CD4-positive, alpha-beta T cell (primary cell): ENCODE measurements at regions not wholly inside any gene's neighbourhood (a gene's known extent, or its start where the extent isn't known, plus 50 kb on each side); places are given as distances from the start of the nearest gene placed in this dataset.

ENCODE experiments used
- ATAC-seq: fragments of 200-7000 bp; cut with Tn5 transposase; one replicate; pipeline ENCODE4 v1.10.0; 2022; ENCODE audit warnings: mild to moderate bottlenecking; ENCODE audit not compliant: poor library complexity
- CTCF ChIA-PET: fragments of 350-600 bp; sonication (Branson Sonifier 250); formaldehyde crosslinking; loops from one replicate; lab custom pipeline; 2021; ENCODE audit warnings: antibody characterized with exemption, inconsistent platforms; lab: Charles Lee
- POLR2A ChIA-PET: fragments of 350-600 bp; sonication (Branson Sonifier 250); formaldehyde crosslinking; loops from one replicate; lab custom pipeline; 2021; ENCODE audit warnings: antibody characterized with exemption, inconsistent platforms; lab: Charles Lee
- DNase-seq, 14 experiments: peaks; one replicate each; pipeline ENCODE4 v3.0.0-alpha.2; 2013 to 2020; ENCODE audit warnings: mixed read lengths in 2 of 14
- H3K27ac ChIP-seq, 2 donors: one replicate each; pipeline versions ENCODE4 v1.5.1 to v1.7.0; 2013; ENCODE audit warnings: low read length in 2 of 2, low read depth in 1 of 2, mild to moderate bottlenecking in 1 of 2
- H3K27me3 ChIP-seq, 2 experiments: 1 replicate in 1 of 2; 2 replicates in 1 of 2; pipeline versions ENCODE4 v1.6.1 to v1.7.0; 2013; ENCODE audit warnings: low read length in 2 of 2, control low read depth in 1 of 2, mild to moderate bottlenecking in 1 of 2, moderate library complexity in 1 of 2; ENCODE audit not compliant: insufficient read depth in 2 of 2, control insufficient read depth in 1 of 2
- H3K36me3 ChIP-seq: one replicate; pipeline ENCODE4 v1.6.1; 2013; ENCODE audit warnings: low read length, control low read depth; ENCODE audit not compliant: insufficient read depth
- H3K4me1 ChIP-seq: one replicate; pipeline ENCODE4 v1.6.1; 2013; ENCODE audit warnings: low read length, control low read depth; ENCODE audit not compliant: insufficient read depth
- H3K4me3 ChIP-seq: one replicate; pipeline ENCODE4 v1.5.1; 2013; ENCODE audit warnings: mild to moderate bottlenecking, low read length, moderate library complexity
- H3K9me3 ChIP-seq, 2 experiments: 1 replicate in 1 of 2; 2 replicates in 1 of 2; pipeline versions ENCODE4 v1.6.1 to v1.7.0; 2013; ENCODE audit warnings: low read length in 2 of 2, mild to moderate bottlenecking in 2 of 2, control low read depth in 1 of 2, moderate library complexity in 1 of 2; ENCODE audit not compliant: control insufficient read depth in 1 of 2, insufficient read depth in 1 of 2
- H3K27ac Mint-ChIP-seq: one replicate; pipeline ENCODE4 v1.8.0; 2020; ENCODE audit warnings: mixed read lengths
- H3K27me3 Mint-ChIP-seq: one replicate; pipeline ENCODE4 v1.8.0; 2021; ENCODE audit warnings: mixed read lengths
- H3K36me3 Mint-ChIP-seq: one replicate; pipeline ENCODE4 v1.8.0; 2021; ENCODE audit warnings: low read depth, mixed read lengths
- H3K4me1 Mint-ChIP-seq: one replicate; pipeline ENCODE4 v1.8.0; 2021; ENCODE audit warnings: low read depth, mixed read lengths
- H3K4me3 Mint-ChIP-seq: one replicate; pipeline ENCODE4 v1.8.0; 2020; ENCODE audit warnings: mild to moderate bottlenecking, mixed read lengths
- H3K9me3 Mint-ChIP-seq: one replicate; pipeline ENCODE4 v1.8.0; 2020; ENCODE audit warnings: mixed read lengths
- intact Hi-C, 2 experiments: fragments of 100-400 bp; cut with DNase I in 1 of 2; cut with micrococcal nuclease in 1 of 2; formaldehyde crosslinking; loops; one replicate each; pipeline versions ENCODE4 v1.15.1 to v1.9.0; 2023 to 2025; cut with DNase I, micrococcal nuclease
- TF ChIP-seq, protein P1 (sequence below): fragments of 200-600 bp; IDR thresholded peaks from one replicate; pipeline ENCODE4 v1.8.0; 2022; ENCODE audit warnings: antibody characterized with exemption, mild to moderate bottlenecking

DNA sequence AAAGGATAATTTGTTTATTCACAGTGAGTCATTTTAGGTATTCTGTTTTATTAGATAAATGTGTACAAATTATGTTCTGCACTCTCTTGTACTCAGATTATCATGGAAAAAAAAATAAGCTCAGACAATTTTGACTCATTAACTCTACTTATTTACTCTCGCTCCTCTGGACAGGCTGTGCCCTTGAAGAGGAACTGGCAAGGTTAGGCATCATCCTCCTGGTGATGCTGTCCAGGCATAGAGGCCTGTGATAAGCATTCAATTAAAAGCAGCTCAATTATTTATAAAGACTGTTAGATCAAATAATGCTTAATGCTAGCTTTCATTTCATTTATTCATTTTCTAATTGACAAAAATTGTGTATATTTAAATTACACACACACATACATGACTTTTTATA is 518.5 kb downstream of the TENT5A start:
- Mint-ChIP-seq H3K4me3 (no peak overlapping the region), H3K9me3 (peaks cover 4% of the 10 kb centered on the region), H3K27me3 (no peaks in the 10 kb centered on the region), H3K36me3 (no peaks in the 10 kb centered on the region), H3K4me1 (no peaks in the 10 kb centered on the region), H3K27ac (no peak overlapping the region)
- Histone ChIP-seq H3K4me1 (no peaks in the 10 kb centered on the region), H3K27me3 (no peaks in the 10 kb centered on the region), H3K9me3 (no peaks in the 10 kb centered on the region), H3K4me3 (no peak overlapping the region), H3K27ac (no peak overlapping the region), H3K36me3 (no peaks in the 10 kb centered on the region)
- POLR2A ChIA-PET = no interaction called here
- CTCF ChIA-PET = no interaction called here
- TF ChIP-seq, protein P1, sequence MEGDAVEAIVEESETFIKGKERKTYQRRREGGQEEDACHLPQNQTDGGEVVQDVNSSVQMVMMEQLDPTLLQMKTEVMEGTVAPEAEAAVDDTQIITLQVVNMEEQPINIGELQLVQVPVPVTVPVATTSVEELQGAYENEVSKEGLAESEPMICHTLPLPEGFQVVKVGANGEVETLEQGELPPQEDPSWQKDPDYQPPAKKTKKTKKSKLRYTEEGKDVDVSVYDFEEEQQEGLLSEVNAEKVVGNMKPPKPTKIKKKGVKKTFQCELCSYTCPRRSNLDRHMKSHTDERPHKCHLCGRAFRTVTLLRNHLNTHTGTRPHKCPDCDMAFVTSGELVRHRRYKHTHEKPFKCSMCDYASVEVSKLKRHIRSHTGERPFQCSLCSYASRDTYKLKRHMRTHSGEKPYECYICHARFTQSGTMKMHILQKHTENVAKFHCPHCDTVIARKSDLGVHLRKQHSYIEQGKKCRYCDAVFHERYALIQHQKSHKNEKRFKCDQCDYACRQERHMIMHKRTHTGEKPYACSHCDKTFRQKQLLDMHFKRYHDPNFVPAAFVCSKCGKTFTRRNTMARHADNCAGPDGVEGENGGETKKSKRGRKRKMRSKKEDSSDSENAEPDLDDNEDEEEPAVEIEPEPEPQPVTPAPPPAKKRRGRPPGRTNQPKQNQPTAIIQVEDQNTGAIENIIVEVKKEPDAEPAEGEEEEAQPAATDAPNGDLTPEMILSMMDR = no peak
- intact Hi-C loops = no loop called here
- ATAC-seq (no peak), DNase-seq (no peak)

GRCh38 chr6:81228912-81229555 is 523.4 kb downstream of the TENT5A start:
- POLR2A ChIA-PET = no interaction called here
- Mint-ChIP-seq H3K27me3 (no peaks in the 10 kb centered on the region), H3K27ac (no peak overlapping the region), H3K36me3 (no peaks in the 10 kb centered on the region), H3K4me3 (no peak overlapping the region), H3K9me3 (peaks cover 4% of the 10 kb centered on the region), H3K4me1 (no peaks in the 10 kb centered on the region)
- Histone ChIP-seq H3K27me3 (no peaks in the 10 kb centered on the region), H3K4me1 (no peaks in the 10 kb centered on the region), H3K36me3 (no peaks in the 10 kb centered on the region), H3K9me3 (peaks cover 0 to 4% of the 10 kb centered on the region in 2 experiments), H3K27ac (no peak overlapping the region), H3K4me3 (no peak overlapping the region)
- TF ChIP-seq, protein P1 = no peak
- ATAC-seq (no peak), DNase-seq (no peak)
- intact Hi-C loops = no loop called here
- CTCF ChIA-PET = no interaction called here

DNA sequence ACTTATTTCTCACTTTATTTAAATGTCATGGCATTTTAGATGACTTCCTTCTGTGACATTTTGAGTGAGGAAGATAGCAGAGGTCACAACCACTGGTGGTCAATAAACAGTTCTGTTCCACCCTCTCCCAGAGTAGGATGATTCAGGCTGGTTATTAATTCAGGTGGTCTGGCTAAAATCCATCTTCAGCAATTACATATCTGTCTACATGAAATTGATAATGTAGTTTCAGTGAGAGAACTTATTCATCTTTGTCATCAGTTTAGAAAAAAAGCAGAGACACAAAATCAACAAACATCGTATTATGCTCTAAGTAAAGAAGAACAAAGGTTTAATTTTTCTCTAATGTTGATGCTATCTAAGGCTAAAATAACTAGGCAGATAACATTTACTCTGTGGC is 525.5 kb downstream of the TENT5A start:
- DNase-seq (no peak), ATAC-seq (no peak)
- no peaks in the 10 kb centered on the region for H3K36me3 Mint-ChIP-seq
- no peaks in the 10 kb centered on the region for H3K27me3 Mint-ChIP-seq
- ChIA-PET POLR2A (no interaction called here), CTCF (no interaction called here)
- Histone ChIP-seq H3K36me3 (no peaks in the 10 kb centered on the region), H3K27ac (no peak overlapping the region), H3K4me1 (no peaks in the 10 kb centered on the region), H3K4me3 (no peak overlapping the region), H3K27me3 (no peaks in the 10 kb centered on the region), H3K9me3 (peaks cover 0 to 4% of the 10 kb centered on the region in 2 experiments)
- no peaks in the 10 kb centered on the region for H3K4me1 Mint-ChIP-seq
- TF ChIP-seq, protein P1 = no peak
- no peak overlapping the region for H3K27ac Mint-ChIP-seq
- intact Hi-C loops = no loop called here
- no peak overlapping the region for H3K4me3 Mint-ChIP-seq
- peaks cover 4% of the 10 kb centered on the region for H3K9me3 Mint-ChIP-seq
